Smooth muscle cell (in vitro differentiated cells): ENCODE measurements at regions not wholly inside any gene's neighbourhood (a gene's known extent, or its start where the extent isn't known, plus 50 kb on each side); places are given as distances from the start of the nearest gene placed in this dataset.
"Not testable (repeated sequence)": the region's sequence is repeated elsewhere in the genome, so short reads cannot be mapped to it uniquely, and the experiment has no call there.

Source experiments
- DNase-seq: peaks from one replicate; lab custom pipeline; 2025; ENCODE audit not compliant: unreplicated experiment; lab: John Stamatoyannopoulos, UW
- H2AFZ ChIP-seq: fragments of 200-600 bp; sonication (generic); 2 replicates; pipeline ENCODE4 v1.6.0; 2016; ENCODE audit warnings: antibody characterized with exemption, low read depth, mild to moderate bottlenecking
- H3F3A ChIP-seq: fragments of 200-600 bp; sonication (generic); 2 replicates; pipeline ENCODE4 v1.6.0; 2017; ENCODE audit warnings: antibody characterized with exemption, low read depth
- H3K27ac ChIP-seq: fragments of 200-600 bp; sonication (generic); 2 replicates; pipeline ENCODE4 v1.5.1; 2016; ENCODE audit warnings: low read depth, mild to moderate bottlenecking
- H3K27me3 ChIP-seq: fragments of 200-600 bp; sonication (generic); 2 replicates; pipeline ENCODE4 v1.6.1; 2016; ENCODE audit warnings: low read depth, mild to moderate bottlenecking
- H3K36me3 ChIP-seq: fragments of 200-600 bp; sonication (generic); 2 replicates; pipeline ENCODE4 v1.5.1; 2016; ENCODE audit warnings: low read depth
- H3K4me1 ChIP-seq: fragments of 200-600 bp; sonication (generic); 2 replicates; pipeline ENCODE4 v1.5.1; 2016; ENCODE audit warnings: low read depth
- H3K4me2 ChIP-seq: fragments of 200-600 bp; sonication (generic); 2 replicates; pipeline ENCODE4 v1.6.0; 2016; ENCODE audit warnings: mild to moderate bottlenecking
- H3K4me3 ChIP-seq: fragments of 200-600 bp; sonication (generic); 2 replicates; pipeline ENCODE4 v1.5.1; 2016; ENCODE audit warnings: mild to moderate bottlenecking
- H3K79me2 ChIP-seq: fragments of 200-600 bp; sonication (generic); 2 replicates; pipeline ENCODE4 v1.6.0; 2016; ENCODE audit warnings: low read depth, mild to moderate bottlenecking
- H3K9ac ChIP-seq: fragments of 200-600 bp; sonication (generic); 2 replicates; pipeline ENCODE4 v1.6.0; 2016; ENCODE audit warnings: low read depth
- H3K9me3 ChIP-seq: fragments of 200-600 bp; sonication (generic); replicated peaks from 2 replicates; pipeline ENCODE4 v1.5.1; 2016; ENCODE audit warnings: low read depth
- H4K20me1 ChIP-seq: fragments of 200-600 bp; sonication (generic); 2 replicates; pipeline ENCODE4 v1.6.0; 2016; ENCODE audit warnings: low read depth
- whole genome bisulfite sequencing: methylation state at CpG from one replicate; pipeline ENCODE4 v1.1.7; 2016; ENCODE audit warnings: low lambda C conversion rate; 5-methylcytosine and 5-hydroxymethylcytosine counted together
- TF ChIP-seq, protein P1 (sequence below): fragments of 200-600 bp; sonication (generic); IDR thresholded peaks from 2 replicates; pipeline ENCODE4 v1.5.1; 2017; ENCODE audit warnings: borderline replicate concordance, mild to moderate bottlenecking, antibody characterized with exemption; ENCODE audit not compliant: insufficient read depth, poor library complexity, severe bottlenecking

DNA sequence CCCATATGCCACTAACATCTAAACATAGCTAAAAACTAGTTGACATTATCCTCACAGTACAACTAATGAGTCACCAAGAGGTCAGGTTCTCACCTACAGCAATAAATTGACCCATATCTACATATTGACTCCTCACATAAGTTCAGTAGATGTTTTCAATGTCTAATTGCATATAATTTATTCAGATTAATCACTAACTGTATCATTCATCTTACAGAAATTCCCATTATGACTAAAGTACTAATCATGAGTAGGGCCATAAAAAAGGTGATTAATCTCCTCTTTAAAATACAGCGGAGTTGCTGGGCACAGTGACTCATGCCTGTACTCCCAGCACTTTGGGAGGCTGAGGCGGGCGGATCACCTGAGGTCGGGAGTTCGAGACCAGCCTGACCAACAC lies 82.4 kb upstream of the ST3GAL6 start:
- Histone ChIP-seq H3F3A (no peaks in the 10 kb centered on the region), H4K20me1 (no peaks in the 10 kb centered on the region), H3K79me2 (no peaks in the 10 kb centered on the region), H3K9me3 (no peaks in the 10 kb centered on the region), H3K27me3 (no peaks in the 10 kb centered on the region), H2AFZ (no peak overlapping the region), H3K27ac (no peak overlapping the region), H3K36me3 (no peaks in the 10 kb centered on the region), H3K4me2 (no peak overlapping the region), H3K4me3 (no peak overlapping the region), H3K4me1 (no peaks in the 10 kb centered on the region), H3K9ac (no peak overlapping the region)
- DNase-seq = no peak
- TF ChIP-seq, protein P1, sequence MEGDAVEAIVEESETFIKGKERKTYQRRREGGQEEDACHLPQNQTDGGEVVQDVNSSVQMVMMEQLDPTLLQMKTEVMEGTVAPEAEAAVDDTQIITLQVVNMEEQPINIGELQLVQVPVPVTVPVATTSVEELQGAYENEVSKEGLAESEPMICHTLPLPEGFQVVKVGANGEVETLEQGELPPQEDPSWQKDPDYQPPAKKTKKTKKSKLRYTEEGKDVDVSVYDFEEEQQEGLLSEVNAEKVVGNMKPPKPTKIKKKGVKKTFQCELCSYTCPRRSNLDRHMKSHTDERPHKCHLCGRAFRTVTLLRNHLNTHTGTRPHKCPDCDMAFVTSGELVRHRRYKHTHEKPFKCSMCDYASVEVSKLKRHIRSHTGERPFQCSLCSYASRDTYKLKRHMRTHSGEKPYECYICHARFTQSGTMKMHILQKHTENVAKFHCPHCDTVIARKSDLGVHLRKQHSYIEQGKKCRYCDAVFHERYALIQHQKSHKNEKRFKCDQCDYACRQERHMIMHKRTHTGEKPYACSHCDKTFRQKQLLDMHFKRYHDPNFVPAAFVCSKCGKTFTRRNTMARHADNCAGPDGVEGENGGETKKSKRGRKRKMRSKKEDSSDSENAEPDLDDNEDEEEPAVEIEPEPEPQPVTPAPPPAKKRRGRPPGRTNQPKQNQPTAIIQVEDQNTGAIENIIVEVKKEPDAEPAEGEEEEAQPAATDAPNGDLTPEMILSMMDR = no peak
- 91% methylated on average over 5 of the region's 5 CpGs for WGBS

DNA sequence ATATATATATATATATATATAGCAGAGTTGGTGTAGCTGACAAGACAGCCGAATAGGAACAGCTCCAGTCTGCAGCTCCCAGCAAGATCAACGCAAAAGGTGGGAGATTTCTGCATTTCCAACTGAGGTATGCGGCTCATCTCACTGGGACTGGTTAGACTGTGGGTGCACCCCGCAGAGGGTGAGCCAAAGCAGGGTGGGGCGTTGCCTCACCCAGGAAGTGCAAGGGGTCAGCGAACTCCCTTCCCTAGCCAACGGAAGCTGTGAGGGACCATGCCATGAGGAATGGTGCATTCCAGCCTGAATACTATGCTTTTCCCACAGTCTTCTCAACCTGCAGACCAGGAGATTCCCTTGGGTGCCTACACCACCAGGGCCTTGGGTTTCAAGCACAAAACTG lies 81.7 kb upstream of the ST3GAL6 start:
- no peak for DNase-seq
- Histone ChIP-seq H3F3A (no peaks in the 10 kb centered on the region), H3K36me3 (no peaks in the 10 kb centered on the region), H3K4me1 (no peaks in the 10 kb centered on the region), H3K79me2 (no peaks in the 10 kb centered on the region), H4K20me1 (no peaks in the 10 kb centered on the region), H3K4me2 (no peak overlapping the region), H3K9ac (no peak overlapping the region), H2AFZ (no peak overlapping the region), H3K4me3 (no peak overlapping the region), H3K27me3 (no peaks in the 10 kb centered on the region), H3K9me3 (no peaks in the 10 kb centered on the region), H3K27ac (no peak overlapping the region)
- 96% methylated on average over 7 of the region's 7 CpGs for whole genome bisulfite sequencing
- TF ChIP-seq, protein P1 = no peak

DNA sequence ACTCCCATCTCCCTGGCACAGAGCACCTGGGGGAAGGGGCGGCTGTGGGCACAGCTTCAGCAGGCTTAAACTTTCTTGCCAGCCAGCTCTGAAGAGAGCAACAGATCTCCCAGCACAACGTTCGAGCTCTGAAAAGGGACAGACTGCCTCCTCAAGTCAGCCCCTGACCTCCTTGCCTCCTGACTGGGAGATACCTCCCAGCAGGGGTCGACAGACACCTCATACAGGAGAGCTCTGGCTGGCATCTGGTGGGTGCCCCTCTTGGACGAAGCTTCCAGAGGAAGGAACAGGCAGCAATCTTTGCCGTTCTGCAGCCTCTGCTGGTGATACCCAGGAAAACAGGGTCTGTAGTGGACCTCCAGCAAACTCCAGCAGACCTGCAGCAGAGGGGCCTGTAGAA lies 80.7 kb upstream of the ST3GAL6 start:
- not testable (repeated sequence) for H4K20me1 ChIP-seq, H3K4me2 ChIP-seq, H3K27me3 ChIP-seq, DNase-seq, H3K4me1 ChIP-seq, H2AFZ ChIP-seq, H3K9me3 ChIP-seq, H3K9ac ChIP-seq, H3K4me3 ChIP-seq, H3K79me2 ChIP-seq, H3K36me3 ChIP-seq, H3K27ac ChIP-seq, H3F3A ChIP-seq
- 93% methylated on average over 6 of the region's 6 CpGs for WGBS

- Histone ChIP-seq H3K4me2 (no peak overlapping the region), H3K4me3 (no peak overlapping the region), H3K27me3 (no peaks in the 10 kb centered on the region), H4K20me1 (no peaks in the 10 kb centered on the region), H3K4me1 (no peaks in the 10 kb centered on the region), H3F3A (no peaks in the 10 kb centered on the region), H3K27ac (no peak overlapping the region), H3K36me3 (no peaks in the 10 kb centered on the region), H2AFZ (no peak overlapping the region), H3K9me3 (no peaks in the 10 kb centered on the region), H3K79me2 (no peaks in the 10 kb centered on the region), H3K9ac (no peak overlapping the region)
- TF ChIP-seq, protein P1 = no peak
- no peak for DNase-seq
- 98% methylated on average over 5 of the region's 5 CpGs for WGBS
These were observed 74.8 kb upstream of the ST3GAL6 start for GRCh38 chr3:98688363-98688762.
